ENCODE measurements at regions not wholly inside any gene's neighbourhood (a gene's known extent, or its start where the extent isn't known, plus 50 kb on each side); places are given as distances from the start of the nearest gene placed in this dataset.
"Not testable (repeated sequence)": the region's sequence is repeated elsewhere in the genome, so short reads cannot be mapped to it uniquely, and the experiment has no call there.

- no peaks in the 10 kb centered on the region for H3K27me3 ChIP-seq (replicated peaks; ENCODE audit: control insufficient read depth, insufficient read depth, low read length)
Observed at GRCh38 chr5:92715946-92716520, 865.0 kb downstream of the NR2F1-AS1 start.

GRCh38 chr5:92713826-92714225, 867.2 kb downstream of the NR2F1-AS1 start:
- Histone ChIP-seq H3K9me3 (ENCODE audit: control insufficient read depth, low read length) (no peaks in the 10 kb centered on the region), H3K36me3 (ENCODE audit: control insufficient read depth, insufficient read depth, low read length, severe bottlenecking) (no peaks in the 10 kb centered on the region), H3K9ac (ENCODE audit: low read length) (no peak overlapping the region), H3K27me3 (replicated peaks; ENCODE audit: control insufficient read depth, insufficient read depth, low read length) (no peaks in the 10 kb centered on the region), H3K4me3 (ENCODE audit: low read length) (no peak overlapping the region), H3K4me1 (ENCODE audit: control insufficient read depth, insufficient read depth, low read length) (no peaks in the 10 kb centered on the region)
- no peak for DNase-seq (ENCODE audit: low read depth)

More at GRCh38 chr5:92715946-92716520, 865.0 kb downstream of the NR2F1-AS1 start:
- Histone ChIP-seq H3K4me1 (ENCODE audit: control insufficient read depth, insufficient read depth, low read length) (no peaks in the 10 kb centered on the region), H3K9me3 (ENCODE audit: control insufficient read depth, low read length) (no peaks in the 10 kb centered on the region), H3K9ac (ENCODE audit: low read length) (no peak overlapping the region), H3K4me3 (ENCODE audit: low read length) (no peak overlapping the region), H3K36me3 (ENCODE audit: control insufficient read depth, insufficient read depth, low read length, severe bottlenecking) (no peaks in the 10 kb centered on the region)
- no peak for DNase-seq (ENCODE audit: low read depth)

GRCh38 chr5:92713335-92713743, 867.7 kb downstream of the NR2F1-AS1 start:
- no peak overlapping the region for H3K9ac ChIP-seq (ENCODE audit: low read length)
- H3K36me3 ChIP-seq (ENCODE audit: control insufficient read depth, insufficient read depth, low read length, severe bottlenecking) = no peaks in the 10 kb centered on the region
- H3K27me3 ChIP-seq (replicated peaks; ENCODE audit: control insufficient read depth, insufficient read depth, low read length) = no peaks in the 10 kb centered on the region
- no peak overlapping the region for H3K4me3 ChIP-seq (ENCODE audit: low read length)
- no peaks in the 10 kb centered on the region for H3K4me1 ChIP-seq (ENCODE audit: control insufficient read depth, insufficient read depth, low read length)
- no peak for DNase-seq (ENCODE audit: low read depth)
- H3K9me3 ChIP-seq (ENCODE audit: control insufficient read depth, low read length) = no peaks in the 10 kb centered on the region

- Histone ChIP-seq H3K36me3 (ENCODE audit: control insufficient read depth, insufficient read depth, low read length, severe bottlenecking) (no peaks in the 10 kb centered on the region), H3K4me1 (ENCODE audit: control insufficient read depth, insufficient read depth, low read length) (no peaks in the 10 kb centered on the region), H3K9me3 (ENCODE audit: control insufficient read depth, low read length) (no peaks in the 10 kb centered on the region), H3K4me3 (ENCODE audit: low read length) (no peak overlapping the region), H3K9ac (ENCODE audit: low read length) (no peak overlapping the region), H3K27me3 (replicated peaks; ENCODE audit: control insufficient read depth, insufficient read depth, low read length) (no peaks in the 10 kb centered on the region)
- no peak for DNase-seq (ENCODE audit: low read depth)
Observed at GRCh38 chr5:92711956-92712355, 869.1 kb downstream of the NR2F1-AS1 start.

GRCh38 chr5:92704590-92704989, 876.4 kb downstream of the NR2F1-AS1 start:
- H3K36me3 ChIP-seq (ENCODE audit: control insufficient read depth, insufficient read depth, low read length, severe bottlenecking) = no peaks in the 10 kb centered on the region
- no peak overlapping the region for H3K9ac ChIP-seq (ENCODE audit: low read length)
- no peaks in the 10 kb centered on the region for H3K27me3 ChIP-seq (replicated peaks; ENCODE audit: control insufficient read depth, insufficient read depth, low read length)
- peaks cover 10% of the 10 kb centered on the region for H3K4me1 ChIP-seq (ENCODE audit: control insufficient read depth, insufficient read depth, low read length)
- no peaks in the 10 kb centered on the region for H3K9me3 ChIP-seq (ENCODE audit: control insufficient read depth, low read length)
- peak; percentile 36 for DNase-seq (ENCODE audit: low read depth)
- no peak overlapping the region for H3K4me3 ChIP-seq (ENCODE audit: low read length)

- DNase-seq (ENCODE audit: low read depth) = peak; percentile 63
- H3K36me3 ChIP-seq (ENCODE audit: control insufficient read depth, insufficient read depth, low read length, severe bottlenecking) = no peaks in the 10 kb centered on the region
- no peaks in the 10 kb centered on the region for H3K9me3 ChIP-seq (ENCODE audit: control insufficient read depth, low read length)
- no peaks in the 10 kb centered on the region for H3K27me3 ChIP-seq (replicated peaks; ENCODE audit: control insufficient read depth, insufficient read depth, low read length)
- peaks cover 10% of the 10 kb centered on the region for H3K4me1 ChIP-seq (ENCODE audit: control insufficient read depth, insufficient read depth, low read length)
- no peak overlapping the region for H3K9ac ChIP-seq (ENCODE audit: low read length)
- no peak overlapping the region for H3K4me3 ChIP-seq (ENCODE audit: low read length)
Observed at GRCh38 chr5:92703976-92704375, 877.0 kb downstream of the NR2F1-AS1 start.

GRCh38 chr5:92695123-92696003, 885.7 kb downstream of the NR2F1-AS1 start:
- Histone ChIP-seq H3K9me3 (ENCODE audit: control insufficient read depth, low read length) (no peaks in the 10 kb centered on the region), H3K9ac (ENCODE audit: low read length) (no peak overlapping the region), H3K27me3 (replicated peaks; ENCODE audit: control insufficient read depth, insufficient read depth, low read length) (no peaks in the 10 kb centered on the region), H3K36me3 (ENCODE audit: control insufficient read depth, insufficient read depth, low read length, severe bottlenecking) (no peaks in the 10 kb centered on the region), H3K4me3 (ENCODE audit: low read length) (no peak overlapping the region), H3K4me1 (ENCODE audit: control insufficient read depth, insufficient read depth, low read length) (peaks cover 3% of the 10 kb centered on the region)
- DNase-seq (ENCODE audit: low read depth) = no peak

- peaks cover 3% of the 10 kb centered on the region for H3K4me1 ChIP-seq (ENCODE audit: control insufficient read depth, insufficient read depth, low read length)
- no peaks in the 10 kb centered on the region for H3K9me3 ChIP-seq (ENCODE audit: control insufficient read depth, low read length)
- no peak overlapping the region for H3K4me3 ChIP-seq (ENCODE audit: low read length)
- no peak overlapping the region for H3K9ac ChIP-seq (ENCODE audit: low read length)
- no peaks in the 10 kb centered on the region for H3K27me3 ChIP-seq (replicated peaks; ENCODE audit: control insufficient read depth, insufficient read depth, low read length)
- no peaks in the 10 kb centered on the region for H3K36me3 ChIP-seq (ENCODE audit: control insufficient read depth, insufficient read depth, low read length, severe bottlenecking)
- DNase-seq (ENCODE audit: low read depth) = no peak
Observed at GRCh38 chr5:92694067-92694466, 887.0 kb downstream of the NR2F1-AS1 start.

GRCh38 chr5:92691955-92692354, 889.1 kb downstream of the NR2F1-AS1 start:
- H3K9me3 ChIP-seq (ENCODE audit: control insufficient read depth, low read length); DNase-seq (ENCODE audit: low read depth); H3K9ac ChIP-seq (ENCODE audit: low read length); H3K27me3 ChIP-seq (replicated peaks; ENCODE audit: control insufficient read depth, insufficient read depth, low read length); H3K36me3 ChIP-seq (ENCODE audit: control insufficient read depth, insufficient read depth, low read length, severe bottlenecking); H3K4me3 ChIP-seq (ENCODE audit: low read length): not testable (repeated sequence)
- peaks cover 12% of the 10 kb centered on the region for H3K4me1 ChIP-seq (ENCODE audit: control insufficient read depth, insufficient read depth, low read length)

- peak; percentile 52 for DNase-seq (ENCODE audit: low read depth)
- H3K4me3 ChIP-seq (ENCODE audit: low read length) = peak overlapping the region; percentile 65
Observed at GRCh38 chr5:92687821-92688722, 892.9 kb downstream of the NR2F1-AS1 start.

GRCh38 chr5:92678640-92679039, 902.4 kb downstream of the NR2F1-AS1 start:
- Histone ChIP-seq H3K27me3 (replicated peaks; ENCODE audit: control insufficient read depth, insufficient read depth, low read length) (no peaks in the 10 kb centered on the region), H3K36me3 (ENCODE audit: control insufficient read depth, insufficient read depth, low read length, severe bottlenecking) (no peaks in the 10 kb centered on the region), H3K4me3 (ENCODE audit: low read length) (no peak overlapping the region), H3K9ac (ENCODE audit: low read length) (no peak overlapping the region), H3K9me3 (ENCODE audit: control insufficient read depth, low read length) (no peaks in the 10 kb centered on the region), H3K4me1 (ENCODE audit: control insufficient read depth, insufficient read depth, low read length) (no peaks in the 10 kb centered on the region)
- no peak for DNase-seq (ENCODE audit: low read depth)

More at GRCh38 chr5:92687821-92688722, 892.9 kb downstream of the NR2F1-AS1 start:
- H3K9ac ChIP-seq (ENCODE audit: low read length) = peak overlapping the region; percentile 52
- H3K4me1 ChIP-seq (ENCODE audit: control insufficient read depth, insufficient read depth, low read length) = peaks cover 10% of the 10 kb centered on the region
- no peaks in the 10 kb centered on the region for H3K36me3 ChIP-seq (ENCODE audit: control insufficient read depth, insufficient read depth, low read length, severe bottlenecking)
- no peaks in the 10 kb centered on the region for H3K9me3 ChIP-seq (ENCODE audit: control insufficient read depth, low read length)
- no peaks in the 10 kb centered on the region for H3K27me3 ChIP-seq (replicated peaks; ENCODE audit: control insufficient read depth, insufficient read depth, low read length)

Measured in adipocyte (in vitro differentiated cells).